Keratinocyte (primary cell): ENCODE measurements at regions not wholly inside any gene's neighbourhood (a gene's known extent, or its start where the extent isn't known, plus 50 kb on each side); places are given as distances from the start of the nearest gene placed in this dataset.

Source experiments
- CTCF ChIP-seq, 3 experiments: IDR thresholded peaks in 1 of 3; conservative IDR thresholded peaks in 1 of 3; optimal IDR thresholded peaks in 1 of 3; 2 replicates in 2 of 3; 3 replicates in 1 of 3; pipeline versions ENCODE3 to v1.5.1; 2011; ENCODE audit warnings: low read length in 3 of 3, mild to moderate bottlenecking in 3 of 3, moderate library complexity in 2 of 3, control low read depth in 1 of 3, inconsistent platforms in 1 of 3; ENCODE audit not compliant: insufficient read depth in 2 of 3; ENCODE audit errors: extremely low read depth in 1 of 3
- EZH2 ChIP-seq: IDR thresholded peaks from one replicate; pipeline ENCODE4 v1.6.1; 2012; ENCODE audit warnings: inconsistent platforms, mild to moderate bottlenecking, low read length, moderate library complexity

- TF ChIP-seq CTCF (optimal IDR thresholded peaks at IDR 0.05 in 1 of 3, IDR thresholded peaks at IDR 0.05 in 1 of 3, conservative IDR thresholded peaks at IDR 0.05 in 1 of 3; ENCODE audit: extremely low read depth in 1 of 3, insufficient read depth in 2 of 3, low read length in 3 of 3) (no peak), EZH2 (no peak)
Measured at GRCh38 chr13:56953965-56954364, 186.8 kb upstream of the PRR20A start.
